Smooth muscle cell of the brain vasculature (primary cell): ENCODE measurements at regions not wholly inside any gene's neighbourhood (a gene's known extent, or its start where the extent isn't known, plus 50 kb on each side); places are given as distances from the start of the nearest gene placed in this dataset.
"Not testable (repeated sequence)": the region's sequence is repeated elsewhere in the genome, so short reads cannot be mapped to it uniquely, and the experiment has no call there.

Experiments used
- DNase-seq: peaks from one replicate; pipeline ENCODE4 v3.0.0-alpha.2; 2012; ENCODE audit warnings: low read depth, low spot score

DNA sequence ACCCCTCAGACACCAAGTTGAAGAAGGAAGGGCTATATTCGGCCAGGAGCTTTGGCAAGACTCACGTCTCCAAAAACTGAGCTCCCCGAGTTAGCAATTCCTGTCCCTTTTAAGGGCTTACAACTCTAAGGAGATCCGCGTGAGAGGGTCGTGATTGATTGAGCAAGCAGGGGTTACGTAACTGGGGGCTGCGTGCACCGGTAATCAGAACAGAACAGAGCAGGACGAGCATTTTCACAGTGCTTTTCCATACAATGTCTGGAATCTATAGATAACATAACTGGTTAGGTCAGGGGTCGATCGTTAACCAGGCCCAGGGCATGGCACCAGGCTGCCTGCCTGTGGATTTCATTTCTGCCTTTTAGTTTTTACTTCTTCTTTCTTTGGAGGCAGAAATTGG is 245.3 kb upstream of the MME start:
- not testable (repeated sequence) for DNase-seq

DNA sequence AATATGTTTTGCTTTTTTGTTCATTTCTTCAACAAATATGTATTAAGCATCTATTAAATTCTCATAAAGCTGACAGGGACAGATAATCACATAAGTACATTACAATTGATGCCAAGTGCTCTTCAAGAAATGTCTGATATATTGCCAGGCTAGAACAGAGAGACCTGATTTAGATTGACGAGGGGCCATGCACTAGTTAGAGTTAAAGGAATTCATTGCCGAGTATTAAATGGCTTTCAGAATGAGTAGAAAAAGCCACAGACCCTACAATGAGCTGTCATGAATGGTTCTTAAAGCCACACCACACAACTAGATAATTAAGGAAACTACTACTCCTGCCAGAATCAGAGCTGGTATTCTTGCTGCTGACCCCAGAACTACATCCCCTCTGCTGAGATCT is 250.2 kb upstream of the MME start:
- DNase-seq, result no peak

DNA sequence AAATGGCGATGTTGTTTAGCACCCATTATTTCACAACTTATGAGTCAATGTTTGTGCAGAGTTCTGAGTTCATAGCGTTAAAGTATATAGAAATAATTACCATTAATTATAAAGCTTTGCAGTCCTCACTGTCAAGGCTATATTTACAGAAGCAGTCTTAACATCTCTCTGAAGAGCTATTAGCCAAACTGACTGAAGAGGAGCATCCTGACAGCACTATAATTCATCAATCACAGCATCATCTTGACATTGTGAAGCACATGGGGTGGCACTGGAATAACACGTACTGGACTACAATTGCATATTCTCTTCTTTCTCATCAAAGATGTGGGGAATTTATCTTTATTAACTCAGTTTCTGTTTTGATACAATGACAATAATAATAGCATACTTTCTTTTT is 260.6 kb upstream of the MME start:
- no peak for DNase-seq

DNA sequence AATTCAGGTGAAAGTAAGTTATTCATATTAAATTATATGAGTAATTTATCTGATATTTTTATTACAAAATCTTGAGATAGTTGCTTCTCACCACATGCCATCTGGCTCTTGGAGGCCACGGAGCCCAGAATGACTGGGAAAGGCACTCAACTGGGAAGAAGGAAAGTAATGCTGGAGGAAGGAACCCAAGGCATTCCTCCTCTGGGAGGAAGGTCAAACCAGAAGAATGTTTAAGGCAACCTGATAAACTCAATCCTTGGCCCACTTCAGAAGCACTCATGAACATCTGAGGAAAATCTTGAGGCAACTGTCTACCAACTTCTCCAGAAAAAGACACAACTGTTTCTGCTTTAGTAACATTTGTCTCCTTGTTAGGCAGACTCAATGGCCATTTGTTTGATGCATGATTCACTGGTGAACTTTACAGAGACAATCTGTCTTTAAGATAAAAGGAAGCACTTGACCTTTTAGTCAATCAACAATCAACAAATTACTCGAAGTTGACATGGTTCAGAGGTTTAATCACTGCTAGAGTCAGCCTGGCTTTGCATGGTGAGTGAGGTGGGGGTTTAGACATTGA is 261.4 kb upstream of the MME start:
- DNase-seq, result no peak

- not testable (repeated sequence) for DNase-seq
Measured at GRCh38 chr3:154810017-154810416, 270.1 kb upstream of the MME start.

DNA sequence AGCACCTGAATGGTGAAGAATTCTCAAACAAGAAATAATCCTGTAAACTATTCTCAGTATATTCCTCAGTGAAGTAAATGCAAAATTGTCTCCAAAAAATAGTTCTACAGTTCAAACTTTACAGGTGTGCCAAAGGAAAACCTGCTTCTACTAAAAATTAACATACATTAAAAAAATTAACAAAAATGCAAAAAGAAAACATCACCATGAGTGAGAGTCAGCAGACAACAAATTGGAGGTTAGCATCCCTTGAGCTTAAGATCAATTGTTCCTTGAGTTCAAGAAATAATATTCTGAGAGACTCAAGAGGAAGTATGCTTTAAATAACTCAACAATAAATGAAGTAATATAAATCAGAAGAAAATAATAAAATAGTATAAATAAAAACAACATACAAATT is 278.4 kb upstream of the MME start:
- DNase-seq, result no peak

- no peak for DNase-seq
Measured at GRCh38 chr3:154799800-154800199, 280.3 kb upstream of the MME start.

DNA sequence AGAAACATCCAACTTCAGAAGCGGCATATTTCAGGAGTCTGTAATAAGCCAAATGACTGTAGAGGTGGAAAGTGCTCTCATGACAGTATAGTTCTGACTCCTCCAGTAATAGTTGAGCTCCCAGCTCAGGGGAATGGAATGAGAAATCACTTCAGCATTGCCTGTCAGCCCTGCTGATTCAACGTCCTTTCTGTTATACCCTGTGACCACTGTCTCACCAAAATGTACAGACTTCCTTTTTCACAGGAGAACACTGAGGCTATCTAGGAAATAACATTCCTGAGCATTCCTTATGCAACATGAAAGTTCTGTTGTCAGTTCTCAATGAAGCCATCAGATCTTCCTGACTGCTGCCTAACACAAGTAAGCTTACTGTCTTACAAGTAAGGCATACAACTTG is 284.5 kb upstream of the MME start:
- DNase-seq, result peak; percentile 3

GRCh38 chr3:154794814-154795445 is 285.2 kb upstream of the MME start:
- DNase-seq, result no peak

DNA sequence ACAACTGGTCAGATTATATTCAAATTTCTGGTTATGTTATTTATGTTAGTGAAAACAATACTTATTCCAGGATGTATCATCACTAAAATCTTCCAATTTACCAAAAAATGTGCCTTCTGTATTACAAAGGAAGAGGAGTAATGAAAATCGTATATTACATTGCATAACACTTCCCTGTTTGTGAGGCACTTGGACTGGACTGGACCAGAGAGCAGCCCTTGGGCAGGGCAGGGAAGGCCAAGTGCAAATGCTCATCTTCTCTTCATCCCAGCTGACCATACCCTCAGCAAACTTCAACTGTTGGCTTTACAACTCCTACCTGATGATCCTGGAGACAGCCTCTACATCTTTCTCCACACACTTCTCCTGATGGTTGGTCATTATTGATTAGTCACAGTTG is 285.7 kb upstream of the MME start:
- no peak for DNase-seq

- no peak for DNase-seq
Measured at GRCh38 chr3:154792828-154793227, 287.3 kb upstream of the MME start.

GRCh38 chr3:154791611-154792010 is 288.5 kb upstream of the MME start:
- DNase-seq, result no peak

- no peak for DNase-seq
Measured at GRCh38 chr3:154786724-154787123, 293.4 kb upstream of the MME start.

DNA sequence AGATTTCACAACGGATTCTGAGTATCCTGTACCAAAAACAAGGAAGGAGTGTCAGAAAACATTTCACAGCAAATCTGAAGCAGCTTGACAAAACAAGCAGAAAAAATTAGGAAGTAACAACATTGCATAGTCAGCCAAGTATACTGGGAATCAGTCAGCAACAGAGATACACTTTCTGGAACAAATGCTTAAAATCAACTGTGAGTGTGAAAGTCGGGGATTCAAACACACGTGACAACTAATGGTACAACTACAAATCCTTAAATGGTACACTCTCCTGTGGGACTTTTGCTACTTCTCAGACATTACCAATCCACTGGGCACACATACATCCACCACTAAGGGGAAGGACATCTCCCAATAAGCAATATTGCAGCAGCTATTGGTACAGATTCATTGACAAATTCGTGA is 296.6 kb upstream of the MME start:
- DNase-seq, result no peak

GRCh38 chr3:154783061-154783460 is 297.1 kb upstream of the MME start:
- DNase-seq, result no peak

DNA sequence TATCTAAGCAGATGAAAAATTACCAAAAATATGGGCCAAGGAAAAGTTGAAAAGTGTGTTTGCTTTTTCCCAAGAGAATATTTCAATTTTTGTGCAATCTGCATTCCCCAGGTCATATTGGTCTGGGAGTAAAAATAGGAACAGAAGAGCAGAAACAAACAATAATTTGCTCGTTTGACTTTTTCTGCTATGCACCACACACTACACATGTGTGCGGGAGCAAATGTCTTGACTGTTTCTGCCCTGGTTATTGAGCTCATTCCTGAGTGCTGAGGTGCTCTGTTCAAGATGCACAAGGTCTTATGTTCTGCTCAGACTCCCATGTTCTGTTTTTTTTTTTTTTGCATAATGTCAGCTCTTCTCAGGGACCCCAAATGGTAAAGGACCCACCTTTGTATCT is 298.0 kb upstream of the MME start:
- DNase-seq, result no peak

DNA sequence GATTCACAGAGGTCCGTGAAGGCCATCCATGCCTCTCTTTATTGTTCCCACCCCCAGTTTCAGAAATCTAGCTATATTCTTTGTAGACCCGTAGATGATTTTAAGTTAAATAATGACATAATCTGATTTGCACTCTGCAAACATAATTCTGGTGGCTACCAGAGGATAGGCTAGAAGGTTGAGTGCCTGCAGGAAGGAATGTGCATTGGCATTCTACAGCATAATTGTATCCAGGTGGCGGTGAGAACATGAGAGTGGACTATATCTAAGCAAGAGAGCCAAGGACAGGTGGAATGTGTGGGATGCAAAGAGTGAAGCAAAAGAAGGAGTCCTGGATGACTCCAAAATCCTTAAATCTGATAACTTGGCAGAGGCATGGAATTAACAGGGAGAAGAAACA is 298.5 kb upstream of the MME start:
- DNase-seq, result no peak

- DNase-seq, result no peak
Measured at GRCh38 chr3:154780263-154780662, 299.9 kb upstream of the MME start.

GRCh38 chr3:154779571-154779970 is 300.5 kb upstream of the MME start:
- no peak for DNase-seq

DNA sequence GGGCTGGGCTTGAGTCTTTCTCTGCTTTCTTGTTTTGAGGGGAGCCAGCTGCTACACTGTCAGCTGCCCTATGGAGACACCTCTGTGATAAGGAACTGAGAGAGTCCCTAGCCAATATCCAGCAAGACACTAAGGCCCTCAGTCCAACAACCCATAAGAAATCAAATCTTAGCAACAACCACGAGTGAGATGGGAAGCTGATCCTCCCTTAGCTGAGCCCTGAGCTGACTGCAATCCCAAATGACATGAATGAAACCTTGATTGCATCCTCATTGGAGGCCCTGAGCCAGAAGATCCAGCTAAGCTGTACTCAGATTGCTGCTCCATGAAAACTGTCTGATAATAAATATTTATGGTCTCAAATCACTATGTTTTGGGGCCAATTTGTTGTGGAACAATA is 302.1 kb upstream of the MME start:
- DNase-seq, result no peak

DNA sequence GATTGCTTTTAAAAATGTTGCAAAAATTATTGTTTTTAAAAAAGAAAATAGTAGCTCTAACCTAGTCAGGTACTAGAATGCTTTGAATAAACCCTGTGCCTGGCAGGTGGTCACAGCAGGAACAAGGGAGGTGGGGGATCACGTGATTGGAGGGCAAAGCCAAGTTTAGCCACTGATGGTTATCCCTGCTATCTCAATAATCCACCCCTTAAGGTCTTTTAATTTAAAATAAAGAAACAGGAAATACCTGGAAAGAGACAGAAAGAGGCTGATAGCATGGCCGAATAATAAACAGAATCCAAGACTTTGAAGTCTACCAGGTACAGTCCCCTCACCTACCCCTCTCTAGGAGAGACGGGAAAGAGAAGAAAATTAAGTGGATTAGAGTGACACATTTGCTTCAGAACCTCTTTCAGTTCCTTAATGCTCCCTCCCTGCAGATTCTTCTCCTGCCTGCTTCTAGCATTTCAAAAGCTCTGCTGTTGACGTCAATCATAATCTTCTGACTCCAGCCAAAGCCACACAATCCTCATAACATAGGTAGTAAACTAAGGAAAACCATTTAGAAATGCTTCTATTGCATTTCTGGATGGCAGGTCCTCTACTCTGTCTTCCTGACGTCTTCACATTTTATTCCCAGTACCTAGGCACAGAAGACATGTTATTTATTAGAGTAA is 303.4 kb upstream of the MME start:
- DNase-seq, result no peak

DNA sequence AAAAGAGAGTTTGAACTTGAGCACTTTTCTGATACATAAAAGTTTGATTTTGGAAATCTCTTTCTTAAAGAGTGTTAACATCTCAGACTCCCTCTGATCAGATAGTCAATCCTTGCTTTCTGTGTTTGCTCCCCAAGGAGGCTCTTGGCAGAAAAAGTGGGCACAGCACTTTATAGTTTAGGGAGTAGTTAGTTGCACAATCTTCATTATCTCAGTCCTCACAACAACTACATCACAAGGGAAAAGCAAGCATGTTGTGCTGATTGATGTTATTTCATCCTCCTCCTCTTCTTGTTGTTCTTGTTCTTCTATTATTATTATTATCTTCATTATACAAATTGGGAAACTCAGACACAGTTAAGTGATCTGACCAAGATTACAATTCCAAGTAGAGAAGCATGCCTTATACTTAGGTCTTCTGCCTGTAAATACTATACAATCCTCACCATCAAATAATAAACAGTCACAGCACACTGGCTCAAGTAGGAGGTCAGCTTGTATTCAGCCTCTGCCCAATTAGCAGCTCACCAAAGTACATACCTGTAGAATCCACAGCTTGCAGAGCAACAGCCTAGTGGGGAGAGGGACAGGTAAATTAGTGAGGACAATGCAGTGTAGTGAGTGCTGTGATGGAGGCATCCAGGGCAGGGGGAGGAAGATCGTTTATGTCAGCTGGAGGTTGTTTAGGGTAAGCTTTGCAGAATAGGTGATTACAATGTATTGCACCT is 304.1 kb upstream of the MME start:
- DNase-seq, result no peak
